ACHN (cell line): ENCODE measurements at regions not wholly inside any gene's neighbourhood (a gene's known extent, or its start where the extent isn't known, plus 50 kb on each side); places are given as distances from the start of the nearest gene placed in this dataset.
"Not testable (repeated sequence)": the region's sequence is repeated elsewhere in the genome, so short reads cannot be mapped to it uniquely, and the experiment has no call there.

Experiments used
- DNase-seq: peaks from one replicate; pipeline ENCODE4 v3.0.0-alpha.2; 2015
- in situ Hi-C: cut with HindIII; loops from 2 replicates; pipeline ENCODE4 v1.10.0; 2017; ENCODE audit warnings: low sequenced_read_pairs, low pct_ligation_motif_present, low pct_unique_long_range_greater_than_20kb

- DNase-seq = no peak
- in situ Hi-C loops = no loop called here
Observed at GRCh38 chr18:34511435-34511834, 198.7 kb upstream of the DTNA start.

- in situ Hi-C loops = no loop called here
- DNase-seq = no peak
Observed at GRCh38 chr18:34511879-34512278, 198.2 kb upstream of the DTNA start.

- DNase-seq = no peak
- in situ Hi-C loops = no loop called here
Observed at GRCh38 chr18:34514238-34514637, 195.9 kb upstream of the DTNA start.

- in situ Hi-C loops = no loop called here
- DNase-seq = no peak
Observed at GRCh38 chr18:34514957-34515356, 195.1 kb upstream of the DTNA start.

- in situ Hi-C loops, DNase-seq: not testable (repeated sequence)
Observed at GRCh38 chr18:34516355-34516754, 193.7 kb upstream of the DTNA start.

GRCh38 chr18:34516996-34517395, 193.1 kb upstream of the DTNA start:
- in situ Hi-C loops, DNase-seq: not testable (repeated sequence)

GRCh38 chr18:34521040-34521439, 189.1 kb upstream of the DTNA start:
- in situ Hi-C loops = no loop called here
- DNase-seq = no peak

- in situ Hi-C loops = no loop called here
- no peak for DNase-seq
Observed at GRCh38 chr18:34522603-34523002, 187.5 kb upstream of the DTNA start.

- in situ Hi-C loops = no loop called here
- DNase-seq = no peak
Observed at GRCh38 chr18:34525244-34525643, 184.9 kb upstream of the DTNA start.

GRCh38 chr18:34528177-34528576, 181.9 kb upstream of the DTNA start:
- DNase-seq = no peak
- in situ Hi-C loops = no loop called here

- no peak for DNase-seq
- in situ Hi-C loops = no loop called here
Observed at GRCh38 chr18:34529358-34530335, 180.5 kb upstream of the DTNA start.

- no peak for DNase-seq
- in situ Hi-C loops = no loop called here
Observed at GRCh38 chr18:34531110-34531509, 179.0 kb upstream of the DTNA start.

GRCh38 chr18:34534642-34535041, 175.5 kb upstream of the DTNA start:
- DNase-seq, in situ Hi-C loops: not testable (repeated sequence)

GRCh38 chr18:34540897-34541296, 169.2 kb upstream of the DTNA start:
- DNase-seq = no peak
- in situ Hi-C loops = no loop called here

- in situ Hi-C loops = no loop called here
- no peak for DNase-seq
Observed at GRCh38 chr18:34542625-34543024, 167.5 kb upstream of the DTNA start.

GRCh38 chr18:34543356-34543755, 166.7 kb upstream of the DTNA start:
- in situ Hi-C loops = no loop called here

GRCh38 chr18:34543945-34544344, 166.2 kb upstream of the DTNA start:
- no peak for DNase-seq
- in situ Hi-C loops = no loop called here

More at GRCh38 chr18:34543356-34543755, 166.7 kb upstream of the DTNA start:
- DNase-seq = no peak

GRCh38 chr18:34544930-34545329, 165.2 kb upstream of the DTNA start:
- in situ Hi-C loops = no loop called here
- no peak for DNase-seq

- DNase-seq = no peak
- in situ Hi-C loops = no loop called here
Observed at GRCh38 chr18:34548120-34548972, 161.8 kb upstream of the DTNA start.
